Ovary (tissue), 7 donors: ENCODE measurements at regions not wholly inside any gene's neighbourhood (a gene's known extent, or its start where the extent isn't known, plus 50 kb on each side); places are given as distances from the start of the nearest gene placed in this dataset.

Experiments used
- DNase-seq, 5 donors: peaks; one replicate each; pipeline ENCODE4 v3.0.0-alpha.2; 2019 to 2020
- H3K27ac ChIP-seq, 2 donors: fragments of 200-600 bp; one replicate each; pipeline versions ENCODE4 v1.5.1 to v1.8.0; 2019 to 2022
- H3K27me3 ChIP-seq: fragments of 200-600 bp; one replicate; pipeline ENCODE4 v1.8.0; 2022
- H3K36me3 ChIP-seq: fragments of 200-600 bp; sonication (generic); one replicate; pipeline ENCODE4 v1.5.1; 2019
- H3K4me1 ChIP-seq: one replicate; pipeline ENCODE4 v1.8.1; 2013; ENCODE audit warnings: mild to moderate bottlenecking, moderate library complexity; ENCODE audit not compliant: insufficient read depth
- H3K4me3 ChIP-seq: fragments of 200-600 bp; sonication (generic); one replicate; pipeline ENCODE4 v1.5.1; 2017
- H3K9me3 ChIP-seq, 2 donors: fragments of 200-600 bp in 1 of 2; sonication (generic) in 1 of 2; one replicate each; pipeline versions ENCODE4 v1.5.1 to v1.8.1; 2013 to 2019; ENCODE audit warnings: mild to moderate bottlenecking in 1 of 2, moderate library complexity in 1 of 2
- CTCF ChIP-seq, 3 donors: fragments of 450-650 bp in 2 of 3; fragments of 200-600 bp in 1 of 3; IDR thresholded peaks; one replicate each; pipeline versions ENCODE4 v1.5.1 to v1.8.0; 2016 to 2022; ENCODE audit warnings: antibody characterized with exemption in 3 of 3, mild to moderate bottlenecking in 1 of 3
- EP300 ChIP-seq: sonication (generic); formaldehyde crosslinking; IDR thresholded peaks from one replicate; pipeline ENCODE4 v1.6.1; 2017; ENCODE audit warnings: antibody characterized with exemption
- POLR2A ChIP-seq: fragments of 450-650 bp; IDR thresholded peaks from one replicate; pipeline ENCODE4 v1.6.1; 2017; ENCODE audit warnings: antibody characterized with exemption, mild to moderate bottlenecking, moderate library complexity
- WGBS, 3 donors: extraction: QIAGEN DNeasy Blood & Tissue Kit in 1 of 3; methylation state at CpG; one replicate each; pipeline versions ENCODE4 v1.1.5 to v1.1.7; 2013 to 2017; 5-methylcytosine and 5-hydroxymethylcytosine counted together
- intact Hi-C, 4 donors: fragments of 100-400 bp; cut with DNase I; formaldehyde crosslinking; loops; one replicate each; pipeline versions ENCODE4 v1.11.0 to v1.15.1; 2022 to 2023
- donor health status: DM: no; HTN: no; CAD: no; lungs with moderate emphysema.
- donor health status: DM: no; HTN: no; CAD: no.
- donor health status: Bipolar disorder and iron deficiency.
- donor health status: DM: no; HTN: no; CAD: no.
- donor health status: DM: yes; HTN: yes; CAD: no.

- H3K4me1 ChIP-seq, result no peaks in the 10 kb centered on the region
- DNase-seq, result no peak
- 61 to 76% (median 65%) methylated on average over 2 of the region's 2 CpGs for WGBS, 3 donors
- H3K4me3 ChIP-seq, result no peak overlapping the region
- no peaks in the 10 kb centered on the region for H3K27me3 ChIP-seq
- intact Hi-C loops, result no loop called here
- no peak for TF ChIP-seq CTCF (IDR thresholded peaks at IDR 0.05)
- TF ChIP-seq EP300, result no peak
- TF ChIP-seq POLR2A, result no peak
- no peaks in the 10 kb centered on the region for H3K36me3 ChIP-seq
- H3K27ac ChIP-seq, result no peak overlapping the region
- no peaks in the 10 kb centered on the region for H3K9me3 ChIP-seq
These were observed 272.1 kb downstream of the SPATA31D1 start for GRCh38 chr9:82260691-82261090.

- WGBS, 3 donors, result 86 to 97% (median 92%) methylated on average over 1 of the region's 1 CpG
- Histone ChIP-seq H3K27me3 (no peaks in the 10 kb centered on the region), H3K9me3 (no peaks in the 10 kb centered on the region), H3K4me1 (no peaks in the 10 kb centered on the region), H3K36me3 (no peaks in the 10 kb centered on the region), H3K4me3 (no peak overlapping the region), H3K27ac (no peak overlapping the region)
- intact Hi-C loops, result no loop called here
- DNase-seq, result no peak
- TF ChIP-seq CTCF (IDR thresholded peaks at IDR 0.05), result no peak
- TF ChIP-seq POLR2A, result no peak
- TF ChIP-seq EP300, result no peak
These were observed 275.0 kb downstream of the SPATA31D1 start for GRCh38 chr9:82263619-82264018.

- no peaks in the 10 kb centered on the region for H3K36me3 ChIP-seq
- no peak overlapping the region for H3K27ac ChIP-seq
- no peaks in the 10 kb centered on the region for H3K27me3 ChIP-seq
- WGBS, 3 donors, result 12 to 25% (median 23%) methylated on average over 1 of the region's 1 CpG
- no peak for DNase-seq
- intact Hi-C loops, result no loop called here
- no peak overlapping the region for H3K4me3 ChIP-seq
- H3K4me1 ChIP-seq, result no peaks in the 10 kb centered on the region
- no peaks in the 10 kb centered on the region for H3K9me3 ChIP-seq
- no peak for TF ChIP-seq CTCF (IDR thresholded peaks at IDR 0.05)
- TF ChIP-seq POLR2A, result no peak
- no peak for TF ChIP-seq EP300
These were observed 282.6 kb downstream of the SPATA31D1 start for GRCh38 chr9:82271106-82271561.

- H3K9me3 ChIP-seq, result no peaks in the 10 kb centered on the region
- WGBS, 3 donors, result 33 to 55% (median 54%) methylated on average over 1 of the region's 1 CpG
- H3K36me3 ChIP-seq, result no peaks in the 10 kb centered on the region
- no peak for TF ChIP-seq EP300
- TF ChIP-seq POLR2A, result no peak
- no peak for TF ChIP-seq CTCF (IDR thresholded peaks at IDR 0.05)
- no peak overlapping the region for H3K4me3 ChIP-seq
- H3K4me1 ChIP-seq, result no peaks in the 10 kb centered on the region
- DNase-seq, result no peak
- no peaks in the 10 kb centered on the region for H3K27me3 ChIP-seq
- intact Hi-C loops, result no loop called here
- no peak overlapping the region for H3K27ac ChIP-seq
These were observed 284.5 kb downstream of the SPATA31D1 start for GRCh38 chr9:82273121-82273520.
